SW480 (cell line): ENCODE measurements at regions not wholly inside any gene's neighbourhood (a gene's known extent, or its start where the extent isn't known, plus 50 kb on each side); places are given as distances from the start of the nearest gene placed in this dataset.
"Not testable (repeated sequence)": the region's sequence is repeated elsewhere in the genome, so short reads cannot be mapped to it uniquely, and the experiment has no call there.

Experiments
- DNase-seq: peaks from one replicate; pipeline ENCODE4 v3.0.0-alpha.2; 2016; ENCODE audit warnings: low spot score

GRCh38 chr2:216775043-216775453 is 79.7 kb upstream of the IGFBP5 start:
- peak; percentile 84 for DNase-seq

- peak; percentile 27 for DNase-seq
Measured at GRCh38 chr2:216774620-216775019, 79.3 kb upstream of the IGFBP5 start.

DNA sequence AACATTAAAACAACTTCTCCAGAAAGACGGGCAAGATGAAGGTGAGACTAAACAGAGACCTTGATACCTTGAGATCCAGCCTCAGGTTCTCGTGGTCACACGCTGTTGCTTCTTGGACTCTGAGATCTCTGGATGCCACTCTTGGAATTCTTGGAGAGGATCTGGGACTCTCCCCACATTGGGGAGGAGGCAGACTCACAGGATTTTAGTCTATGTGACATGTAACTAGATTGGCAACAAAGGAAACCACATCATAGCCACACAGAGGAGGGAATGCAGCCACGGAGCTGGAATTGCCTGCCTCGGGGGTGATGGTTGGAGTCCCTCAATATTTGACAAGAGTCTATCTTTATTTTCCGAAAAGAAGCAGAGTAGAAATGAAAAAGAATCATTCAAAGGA is 78.8 kb upstream of the IGFBP5 start:
- DNase-seq = no peak

DNA sequence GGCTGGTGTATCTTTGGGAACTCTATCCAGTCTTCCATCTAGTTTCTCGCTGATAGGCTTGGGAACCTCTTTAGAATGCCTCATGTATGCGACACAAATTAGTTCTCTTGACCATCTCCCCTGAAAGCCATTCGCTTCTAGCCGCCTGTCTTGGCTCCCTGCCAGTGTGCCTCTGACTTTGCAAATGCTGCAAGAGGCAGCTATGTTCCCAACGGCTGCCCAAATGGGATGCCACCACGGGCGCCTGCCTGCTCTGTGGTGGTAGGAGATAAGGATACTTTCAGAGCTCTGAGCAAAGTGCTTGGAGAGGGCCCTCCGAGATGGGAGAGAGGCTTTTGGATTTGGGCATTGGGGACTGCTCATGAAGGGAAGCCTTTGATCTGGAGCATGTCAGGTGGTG is 77.7 kb upstream of the IGFBP5 start:
- DNase-seq = no peak

GRCh38 chr2:216770717-216771116 is 75.4 kb upstream of the IGFBP5 start:
- DNase-seq = no peak

DNA sequence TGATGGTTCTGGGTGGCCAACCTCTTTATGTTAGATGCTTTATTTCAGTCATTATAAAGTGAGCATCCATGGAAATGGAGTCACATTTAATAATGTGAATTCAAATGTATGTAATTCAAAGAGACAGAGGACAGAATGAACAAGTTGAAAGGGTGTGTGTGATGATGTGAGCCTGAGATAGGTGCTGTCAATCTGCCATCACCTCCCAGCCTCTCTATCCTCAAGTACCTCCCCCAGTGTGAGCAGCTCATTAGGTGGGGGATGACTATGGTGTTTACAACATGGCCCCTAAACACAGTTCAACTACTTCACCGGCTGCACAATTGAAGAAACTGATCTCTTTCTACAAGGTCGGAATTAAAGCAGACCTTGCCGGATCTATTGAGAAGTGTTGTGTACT is 74.7 kb upstream of the IGFBP5 start:
- no peak for DNase-seq

- no peak for DNase-seq
Measured at GRCh38 chr2:216769626-216770025, 74.3 kb upstream of the IGFBP5 start.

- DNase-seq = no peak
Measured at GRCh38 chr2:216768908-216769411, 73.6 kb upstream of the IGFBP5 start.

- no peak for DNase-seq
Measured at GRCh38 chr2:216765761-216766262, 70.5 kb upstream of the IGFBP5 start.

DNA sequence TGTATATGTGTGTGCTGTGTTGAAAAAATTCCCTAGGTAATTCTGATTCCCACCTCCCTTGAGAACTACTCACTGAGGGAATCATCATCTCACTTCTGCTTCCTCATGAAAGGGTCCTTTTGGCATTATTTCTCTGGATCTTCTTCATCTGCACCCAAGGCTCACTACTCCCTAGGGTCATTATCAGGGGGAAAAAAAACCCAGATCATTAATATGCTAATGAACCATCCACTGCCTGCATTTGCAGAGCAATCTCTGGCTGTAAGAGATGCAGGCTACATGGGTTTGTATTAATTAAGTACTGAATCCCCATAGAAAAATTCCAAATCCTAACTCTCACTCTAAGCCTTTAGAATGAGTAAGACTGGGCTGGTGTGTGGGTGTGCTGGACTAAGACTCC is 68.0 kb upstream of the IGFBP5 start:
- DNase-seq = no peak

- no peak for DNase-seq
Measured at GRCh38 chr2:216761809-216762208, 66.5 kb upstream of the IGFBP5 start.

DNA sequence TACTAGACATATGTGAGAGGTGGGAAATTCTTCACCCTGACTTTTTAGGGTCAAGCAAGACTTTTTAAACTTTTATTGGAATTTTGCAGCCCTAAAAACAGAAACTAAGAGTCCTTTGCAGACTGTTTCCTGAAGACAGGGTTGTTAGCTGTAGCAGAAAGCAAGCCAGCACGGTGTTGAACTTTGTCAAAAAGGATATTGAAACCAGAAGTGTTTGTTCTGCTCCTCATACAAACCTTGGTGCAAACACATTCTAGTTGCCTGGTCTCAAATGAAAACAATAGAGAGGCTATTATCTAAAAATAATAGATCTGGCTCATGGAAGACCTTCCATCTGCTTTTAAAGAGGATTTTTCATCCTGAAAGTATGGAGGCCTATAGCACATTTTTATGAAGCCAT is 65.8 kb upstream of the IGFBP5 start:
- no peak for DNase-seq

GRCh38 chr2:216758256-216759155 is 63.2 kb upstream of the IGFBP5 start:
- no peak for DNase-seq

DNA sequence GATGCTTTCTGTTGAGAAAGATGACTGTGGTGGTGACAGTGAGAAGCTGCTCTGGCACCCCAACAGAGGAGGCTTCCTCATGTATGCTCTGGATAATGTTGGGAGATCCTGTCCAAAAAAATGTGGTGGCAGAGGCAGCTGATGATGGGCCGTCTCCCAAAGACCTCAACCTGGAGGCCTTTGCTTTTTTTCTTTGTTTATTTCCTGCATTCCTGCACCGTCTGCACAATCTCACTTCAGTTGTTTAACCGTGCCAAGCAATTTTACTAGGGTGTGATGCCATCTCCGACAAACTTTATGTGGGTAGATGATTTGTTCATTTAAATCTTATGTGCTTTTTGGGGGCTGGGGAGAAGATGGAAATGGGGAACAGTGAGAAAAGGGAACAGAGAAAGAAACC is 62.2 kb upstream of the IGFBP5 start:
- DNase-seq = no peak

DNA sequence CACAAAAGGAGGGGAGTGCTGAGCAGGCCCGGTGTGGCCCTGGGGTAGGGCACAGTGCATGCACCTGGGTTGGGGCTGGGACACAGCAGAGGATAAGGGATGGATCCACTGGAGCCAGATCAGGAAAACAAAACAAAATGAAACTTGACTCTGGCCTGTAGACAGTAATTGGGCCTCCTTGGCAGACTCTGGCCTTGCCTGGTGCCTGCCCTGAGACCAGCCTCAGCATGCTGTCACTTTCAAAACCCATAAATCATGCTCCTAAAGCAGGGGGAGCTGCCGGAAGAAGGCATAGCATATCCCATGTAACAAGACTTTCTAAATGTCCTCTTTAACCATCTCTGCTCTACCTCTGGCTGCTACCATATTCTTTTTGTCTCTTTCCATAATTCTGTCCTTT is 61.1 kb upstream of the IGFBP5 start:
- no peak for DNase-seq

- no peak for DNase-seq
Measured at GRCh38 chr2:216754812-216755211, 59.5 kb upstream of the IGFBP5 start.

DNA sequence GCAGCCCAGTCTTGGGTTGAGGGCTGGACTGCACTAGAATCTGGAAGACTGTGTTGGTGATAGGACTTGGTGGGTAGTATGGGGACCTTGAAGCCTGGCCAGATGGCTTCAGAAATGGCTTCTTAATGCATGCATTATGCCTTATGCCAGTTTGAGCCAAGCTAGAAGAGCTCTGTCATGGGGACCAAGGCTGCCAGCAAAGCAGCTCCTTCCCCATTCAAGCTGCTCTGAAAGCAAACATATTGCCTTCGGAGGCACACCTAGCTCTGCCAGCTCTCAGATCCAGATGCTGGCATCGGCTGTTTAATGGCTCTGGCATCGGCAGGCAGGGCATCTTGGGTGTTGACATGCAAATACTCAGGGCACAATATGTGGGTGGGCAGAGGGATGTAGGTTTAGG is 59.0 kb upstream of the IGFBP5 start:
- no peak for DNase-seq

DNA sequence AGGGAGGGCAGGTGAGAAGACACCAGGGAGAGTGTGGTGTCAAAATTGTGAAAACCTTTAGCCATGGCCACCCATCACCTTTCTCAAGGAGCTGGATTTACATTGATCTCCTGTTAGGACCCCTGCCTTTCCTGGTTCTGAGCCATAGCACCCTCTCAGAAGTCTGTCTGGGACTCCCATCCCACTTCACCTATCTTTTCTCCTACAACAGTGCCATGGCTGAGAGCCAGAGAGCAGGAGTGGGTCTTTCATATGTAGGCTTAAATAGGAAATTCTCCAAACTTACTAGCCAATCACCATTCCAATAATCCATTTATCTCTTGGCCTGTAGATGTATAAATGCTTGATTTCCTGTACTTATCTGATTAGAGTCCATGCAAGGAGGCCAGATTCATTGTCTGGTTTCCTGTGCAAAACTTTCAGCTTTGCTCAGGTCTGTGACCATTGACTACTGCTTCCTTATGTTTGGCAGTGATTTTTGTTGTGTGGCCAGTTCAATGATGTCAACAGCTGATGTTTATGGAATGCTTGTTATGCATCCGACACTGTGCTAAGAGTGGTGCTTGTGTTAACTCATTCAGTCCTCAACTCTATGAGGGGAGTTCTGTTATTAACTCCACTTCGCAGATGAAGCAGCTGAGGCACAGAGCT is 57.6 kb upstream of the IGFBP5 start:
- DNase-seq = no peak

DNA sequence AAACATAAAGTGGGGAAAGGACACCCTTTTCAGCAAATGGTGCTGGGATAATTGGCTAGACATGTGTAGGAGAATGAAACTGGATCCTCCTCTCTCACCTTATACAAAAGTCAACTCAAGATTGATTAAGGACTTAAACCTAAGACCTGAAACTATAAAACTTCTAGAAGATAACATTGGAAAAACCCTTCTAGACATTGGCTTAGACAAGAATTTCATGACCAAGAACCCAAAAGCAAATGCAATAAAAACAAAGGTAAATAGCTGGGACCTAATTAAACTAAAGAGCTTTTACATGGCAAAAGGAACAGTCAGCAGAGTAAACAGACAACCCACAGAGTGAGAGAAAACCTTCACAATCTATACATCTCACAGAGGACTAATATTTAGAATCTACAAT is 55.4 kb upstream of the IGFBP5 start:
- not testable (repeated sequence) for DNase-seq

GRCh38 chr2:216746268-216746667 is 50.9 kb upstream of the IGFBP5 start:
- not testable (repeated sequence) for DNase-seq

DNA sequence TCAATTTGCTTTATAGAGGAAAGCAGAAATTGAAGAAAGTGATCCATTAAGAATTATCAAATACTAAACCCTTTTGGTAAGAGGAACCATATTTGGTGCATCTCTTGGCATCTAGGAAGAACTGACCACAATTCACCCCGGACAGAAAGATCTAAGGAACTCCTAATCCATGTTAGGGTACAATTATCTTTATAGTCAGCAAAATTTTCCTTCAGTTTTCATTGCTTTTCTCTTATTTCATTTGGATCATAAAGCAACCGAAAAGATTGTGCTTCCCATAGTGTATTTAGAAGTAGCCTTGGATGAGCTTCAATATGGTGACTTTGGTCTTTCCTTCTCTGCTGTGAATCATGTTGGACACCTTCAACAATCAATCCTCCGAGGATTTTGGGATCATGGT is 50.1 kb upstream of the IGFBP5 start:
- no peak for DNase-seq
